IPS DF 6.9 (cell line): ENCODE measurements at regions not wholly inside any gene's neighbourhood (a gene's known extent, or its start where the extent isn't known, plus 50 kb on each side); places are given as distances from the start of the nearest gene placed in this dataset.

ENCODE experiments used
- DNase-seq: peaks from one replicate; pipeline ENCODE4 v3.0.0-alpha.2; 2013; ENCODE audit warnings: low read depth, low spot score
- H3K27ac ChIP-seq: one replicate; pipeline ENCODE4 v1.5.1; 2013; ENCODE audit warnings: low read length, control low read depth
- H3K27me3 ChIP-seq: 2 replicates; pipeline ENCODE4 v1.6.1; 2013; ENCODE audit warnings: mild to moderate bottlenecking, low read length; ENCODE audit not compliant: control insufficient read depth, insufficient read depth
- H3K36me3 ChIP-seq: 2 replicates; pipeline ENCODE4 v1.6.1; 2013; ENCODE audit warnings: low read length; ENCODE audit not compliant: control insufficient read depth, insufficient read depth
- H3K4me1 ChIP-seq: 2 replicates; pipeline ENCODE4 v1.6.1; 2013; ENCODE audit warnings: low read length; ENCODE audit not compliant: control insufficient read depth, insufficient read depth
- H3K4me3 ChIP-seq: 2 replicates; pipeline ENCODE4 v1.5.1; 2013; ENCODE audit warnings: mild to moderate bottlenecking, low read length
- H3K9me3 ChIP-seq: 2 replicates; pipeline ENCODE4 v1.6.1; 2013; ENCODE audit warnings: low read length, inconsistent platforms; ENCODE audit not compliant: control insufficient read depth, insufficient read depth
- WGBS: extraction: QIAGEN DNeasy Blood & Tissue Kit; methylation state at CpG from one replicate; pipeline ENCODE4 v1.1.7; 2013; ENCODE audit warnings: mixed read lengths, missing lambda C conversion rate; ENCODE audit not compliant: insufficient read length, insufficient coverage; 5-methylcytosine and 5-hydroxymethylcytosine counted together

- no CpG with 5 or more reads among the region's 2 CpGs for WGBS
- H3K9me3 ChIP-seq = no peaks in the 10 kb centered on the region
- no peaks in the 10 kb centered on the region for H3K4me1 ChIP-seq
- H3K4me3 ChIP-seq = no peak overlapping the region
- no peak for DNase-seq
- no peaks in the 10 kb centered on the region for H3K36me3 ChIP-seq
- no peak overlapping the region for H3K27ac ChIP-seq
- H3K27me3 ChIP-seq = no peaks in the 10 kb centered on the region
Measured at GRCh38 chr2:65715323-65715722, 282.9 kb upstream of the SPRED2 start.

- Histone ChIP-seq H3K4me1 (no peaks in the 10 kb centered on the region), H3K27me3 (no peaks in the 10 kb centered on the region), H3K36me3 (no peaks in the 10 kb centered on the region), H3K27ac (no peak overlapping the region), H3K4me3 (no peak overlapping the region), H3K9me3 (no peaks in the 10 kb centered on the region)
- no peak for DNase-seq
- no CpG with 5 or more reads among the region's 1 CpG for WGBS
Measured at GRCh38 chr2:65714866-65715265, 282.5 kb upstream of the SPRED2 start.

- H3K27me3 ChIP-seq = no peaks in the 10 kb centered on the region
- no peaks in the 10 kb centered on the region for H3K36me3 ChIP-seq
- no peaks in the 10 kb centered on the region for H3K4me1 ChIP-seq
- no CpG with 5 or more reads among the region's 1 CpG for WGBS
- no peak for DNase-seq
- no peak overlapping the region for H3K4me3 ChIP-seq
- H3K9me3 ChIP-seq = no peaks in the 10 kb centered on the region
- H3K27ac ChIP-seq = no peak overlapping the region
Measured at GRCh38 chr2:65711863-65712262, 279.5 kb upstream of the SPRED2 start.

GRCh38 chr2:65710779-65711295 is 278.4 kb upstream of the SPRED2 start:
- H3K4me3 ChIP-seq = no peak overlapping the region
- no peak overlapping the region for H3K27ac ChIP-seq
- no peaks in the 10 kb centered on the region for H3K4me1 ChIP-seq
- H3K36me3 ChIP-seq = no peaks in the 10 kb centered on the region
- no CpG with 5 or more reads among the region's 2 CpGs for WGBS
- DNase-seq = no peak
- no peaks in the 10 kb centered on the region for H3K9me3 ChIP-seq
- H3K27me3 ChIP-seq = no peaks in the 10 kb centered on the region

- DNase-seq = no peak
- Histone ChIP-seq H3K27ac (no peak overlapping the region), H3K9me3 (no peaks in the 10 kb centered on the region), H3K4me1 (no peaks in the 10 kb centered on the region), H3K4me3 (no peak overlapping the region), H3K27me3 (no peaks in the 10 kb centered on the region), H3K36me3 (no peaks in the 10 kb centered on the region)
- no CpG with 5 or more reads among the region's 5 CpGs for WGBS
Measured at GRCh38 chr2:65710356-65710755, 278.0 kb upstream of the SPRED2 start.

GRCh38 chr2:65708086-65708485 is 275.7 kb upstream of the SPRED2 start:
- H3K27ac ChIP-seq = no peak overlapping the region
- no CpG with 5 or more reads among the region's 3 CpGs for WGBS

GRCh38 chr2:65706411-65706810 is 274.0 kb upstream of the SPRED2 start:
- no peak overlapping the region for H3K4me3 ChIP-seq
- H3K27ac ChIP-seq = no peak overlapping the region
- no CpG with 5 or more reads among the region's 1 CpG for WGBS
- H3K4me1 ChIP-seq = no peaks in the 10 kb centered on the region
- no peaks in the 10 kb centered on the region for H3K9me3 ChIP-seq
- H3K27me3 ChIP-seq = no peaks in the 10 kb centered on the region
- DNase-seq = no peak
- no peaks in the 10 kb centered on the region for H3K36me3 ChIP-seq

More at GRCh38 chr2:65708086-65708485, 275.7 kb upstream of the SPRED2 start:
- Histone ChIP-seq H3K4me1 (no peaks in the 10 kb centered on the region), H3K27me3 (no peaks in the 10 kb centered on the region), H3K4me3 (no peak overlapping the region), H3K9me3 (no peaks in the 10 kb centered on the region), H3K36me3 (no peaks in the 10 kb centered on the region)
- DNase-seq = no peak

- H3K9me3 ChIP-seq = no peaks in the 10 kb centered on the region
- no peak overlapping the region for H3K27ac ChIP-seq
- no peaks in the 10 kb centered on the region for H3K4me1 ChIP-seq
- H3K4me3 ChIP-seq = no peak overlapping the region
- no peaks in the 10 kb centered on the region for H3K27me3 ChIP-seq
- H3K36me3 ChIP-seq = no peaks in the 10 kb centered on the region
- no peak for DNase-seq
- WGBS = no CpG with 5 or more reads among the region's 10 CpGs
Measured at GRCh38 chr2:65701191-65701590, 268.8 kb upstream of the SPRED2 start.

GRCh38 chr2:65700720-65701119 is 268.3 kb upstream of the SPRED2 start:
- Histone ChIP-seq H3K4me1 (no peaks in the 10 kb centered on the region), H3K27me3 (no peaks in the 10 kb centered on the region), H3K36me3 (no peaks in the 10 kb centered on the region), H3K27ac (no peak overlapping the region), H3K9me3 (no peaks in the 10 kb centered on the region), H3K4me3 (no peak overlapping the region)
- no CpG with 5 or more reads among the region's 7 CpGs for WGBS
- no peak for DNase-seq

- no CpG with 5 or more reads among the region's 10 CpGs for WGBS
- no peaks in the 10 kb centered on the region for H3K27me3 ChIP-seq
Measured at GRCh38 chr2:65700004-65700651, 267.7 kb upstream of the SPRED2 start.

GRCh38 chr2:65691816-65692215 is 259.4 kb upstream of the SPRED2 start:
- no peak overlapping the region for H3K27ac ChIP-seq
- no peak for DNase-seq
- H3K36me3 ChIP-seq = no peaks in the 10 kb centered on the region
- H3K9me3 ChIP-seq = no peaks in the 10 kb centered on the region
- H3K27me3 ChIP-seq = no peaks in the 10 kb centered on the region
- H3K4me3 ChIP-seq = no peak overlapping the region
- no peaks in the 10 kb centered on the region for H3K4me1 ChIP-seq
- WGBS = no CpG with 5 or more reads among the region's 5 CpGs

More at GRCh38 chr2:65700004-65700651, 267.7 kb upstream of the SPRED2 start:
- no peak overlapping the region for H3K27ac ChIP-seq
- no peaks in the 10 kb centered on the region for H3K36me3 ChIP-seq
- no peak for DNase-seq
- no peaks in the 10 kb centered on the region for H3K4me1 ChIP-seq
- H3K9me3 ChIP-seq = no peaks in the 10 kb centered on the region
- H3K4me3 ChIP-seq = no peak overlapping the region
